Activated naive CD4-positive, alpha-beta T cell treated with anti-CD3 and anti-CD28 coated beads for 36 hours (primary cell): ENCODE measurements at regions not wholly inside any gene's neighbourhood (a gene's known extent, or its start where the extent isn't known, plus 50 kb on each side); places are given as distances from the start of the nearest gene placed in this dataset.

Source experiments
- CTCF ChIA-PET: fragments of 350-600 bp; sonication (Branson Sonifier 250); formaldehyde crosslinking; loops from one replicate; lab custom pipeline; 2021; ENCODE audit warnings: antibody characterized with exemption; lab: Charles Lee
- DNase-seq: peaks from one replicate; pipeline ENCODE4 v3.0.0-alpha.2; 2020
- H3K27ac Mint-ChIP-seq: one replicate; pipeline ENCODE4 v1.8.0; 2021; ENCODE audit warnings: mild to moderate bottlenecking, mixed read lengths
- H3K27me3 Mint-ChIP-seq: one replicate; pipeline ENCODE4 v1.8.0; 2021; ENCODE audit warnings: low read depth, mixed read lengths
- H3K36me3 Mint-ChIP-seq: one replicate; pipeline ENCODE4 v1.8.0; 2021; ENCODE audit warnings: low read depth, mixed read lengths
- H3K4me1 Mint-ChIP-seq: one replicate; pipeline ENCODE4 v1.8.0; 2021; ENCODE audit warnings: low read depth, mixed read lengths
- H3K4me3 Mint-ChIP-seq: one replicate; pipeline ENCODE4 v1.8.0; 2021; ENCODE audit warnings: mild to moderate bottlenecking, moderate library complexity, mixed read lengths
- H3K9me3 Mint-ChIP-seq: one replicate; pipeline ENCODE4 v1.8.0; 2021; ENCODE audit warnings: mixed read lengths
- intact Hi-C: fragments of 100-400 bp; cut with micrococcal nuclease; formaldehyde crosslinking; loops from one replicate; pipeline ENCODE4 v1.15.1; 2023

DNA sequence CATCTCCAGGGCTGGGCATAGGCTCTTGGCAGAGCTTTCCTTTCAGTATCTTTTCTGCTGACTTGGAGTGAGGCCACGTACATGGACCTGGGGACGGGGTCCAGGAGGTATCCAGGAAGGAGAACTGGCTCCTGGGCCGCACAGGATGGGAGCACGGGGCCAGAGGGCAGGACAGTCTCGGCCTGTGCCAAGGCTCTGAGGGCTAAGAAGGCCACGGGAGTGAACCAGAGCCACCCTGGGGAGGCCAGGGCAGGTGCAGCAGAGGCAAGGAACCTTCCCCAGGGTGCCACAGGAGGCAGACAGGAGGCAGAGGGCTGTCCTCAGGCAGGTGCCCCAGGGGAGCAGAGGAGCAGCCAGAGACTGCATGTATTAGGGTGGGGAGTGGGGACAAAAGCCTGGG is 50.3 kb downstream of the PLXNA1 start:
- no peaks in the 10 kb centered on the region for H3K4me1 Mint-ChIP-seq
- H3K4me3 Mint-ChIP-seq, result no peak overlapping the region
- H3K27ac Mint-ChIP-seq, result no peak overlapping the region
- H3K36me3 Mint-ChIP-seq, result peaks cover 1% of the 10 kb centered on the region
- no peak for DNase-seq
- no peaks in the 10 kb centered on the region for H3K27me3 Mint-ChIP-seq
- intact Hi-C loops, result no loop called here
- CTCF ChIA-PET, result no interaction called here
- H3K9me3 Mint-ChIP-seq, result no peaks in the 10 kb centered on the region

DNA sequence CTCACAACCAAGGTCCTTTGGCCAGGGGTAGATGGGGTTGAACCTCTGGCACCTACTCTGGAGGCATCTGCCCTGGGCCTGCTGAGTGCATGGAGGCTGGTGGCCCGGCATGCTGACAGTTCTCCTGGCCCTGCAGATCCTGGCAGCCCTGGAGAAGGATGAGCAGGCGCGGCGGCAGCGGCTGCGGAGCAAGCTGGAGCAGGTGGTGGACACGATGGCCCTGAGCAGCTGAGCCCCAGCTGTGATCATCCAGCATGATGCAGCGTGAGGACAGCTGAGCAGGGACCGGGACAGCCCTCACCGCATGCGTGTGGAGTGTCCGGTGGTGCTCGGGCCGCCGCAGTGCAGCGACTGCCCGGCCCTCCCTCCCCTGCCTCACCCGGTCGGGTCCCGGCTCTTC is 50.9 kb downstream of the PLXNA1 start:
- no peaks in the 10 kb centered on the region for H3K4me1 Mint-ChIP-seq
- no peaks in the 10 kb centered on the region for H3K9me3 Mint-ChIP-seq
- CTCF ChIA-PET, result no interaction called here
- H3K36me3 Mint-ChIP-seq, result peaks cover 1% of the 10 kb centered on the region
- no peak for DNase-seq
- H3K27me3 Mint-ChIP-seq, result no peaks in the 10 kb centered on the region
- intact Hi-C loops, result no loop called here
- no peak overlapping the region for H3K27ac Mint-ChIP-seq
- H3K4me3 Mint-ChIP-seq, result no peak overlapping the region

DNA sequence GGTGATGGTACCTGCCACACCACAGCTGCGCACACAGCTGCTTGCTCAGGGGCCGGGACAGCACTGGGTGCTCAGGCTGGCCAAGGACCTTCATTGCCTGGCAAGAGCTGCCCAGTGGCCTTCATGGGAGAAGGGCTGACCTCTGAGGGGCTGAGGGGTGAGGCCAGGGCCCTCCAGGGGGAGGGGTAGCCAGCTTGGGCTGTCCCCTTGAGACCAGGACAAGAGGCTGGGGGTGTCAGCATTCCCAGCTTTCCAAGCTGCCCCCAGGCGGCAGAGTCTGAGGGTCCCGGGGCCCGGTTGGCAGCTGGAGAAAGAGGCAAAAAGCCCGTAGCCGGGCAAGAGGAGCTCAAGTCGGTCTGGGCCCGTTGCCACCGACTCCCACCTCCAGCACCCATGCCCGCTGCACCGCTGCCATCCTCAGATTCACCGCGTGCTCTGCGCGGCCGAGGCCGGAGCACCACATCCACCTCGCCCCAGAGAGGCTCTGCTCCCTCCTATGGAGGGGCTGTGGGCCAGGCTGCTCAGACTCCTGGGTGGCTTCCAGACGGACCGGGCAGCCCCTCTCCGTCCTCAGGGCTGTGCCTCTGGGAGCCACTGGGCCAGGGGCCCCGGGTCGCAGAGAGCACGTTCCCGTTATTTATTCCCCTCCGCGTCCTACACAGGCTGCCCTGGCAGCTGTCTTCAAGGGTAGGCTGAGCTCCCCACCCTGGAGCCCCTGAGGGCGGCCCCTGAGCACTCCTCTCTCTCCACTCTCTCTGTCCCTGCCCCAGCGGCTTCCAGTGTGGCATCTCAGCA is 51.5 kb downstream of the PLXNA1 start:
- CTCF ChIA-PET, result interaction anchor here (0.6 kb wide), 1 partner anchor 283 kb away, joined by 3 read pairs; no protein-coding TSS in a partner anchor
- Mint-ChIP-seq H3K27ac (no peak overlapping the region), H3K4me3 (no peak overlapping the region), H3K27me3 (no peaks in the 10 kb centered on the region), H3K9me3 (no peaks in the 10 kb centered on the region), H3K36me3 (peaks cover 1% of the 10 kb centered on the region), H3K4me1 (no peaks in the 10 kb centered on the region)
- intact Hi-C loops, result no loop called here
- DNase-seq, result no peak

GRCh38 chr3:127034990-127035652 is 52.2 kb downstream of the PLXNA1 start:
- Mint-ChIP-seq H3K4me1 (no peaks in the 10 kb centered on the region), H3K4me3 (no peak overlapping the region), H3K27ac (no peak overlapping the region), H3K9me3 (no peaks in the 10 kb centered on the region), H3K36me3 (peaks cover 1% of the 10 kb centered on the region), H3K27me3 (no peaks in the 10 kb centered on the region)
- intact Hi-C loops, result no loop called here
- DNase-seq, result no peak
- CTCF ChIA-PET, result no interaction called here

DNA sequence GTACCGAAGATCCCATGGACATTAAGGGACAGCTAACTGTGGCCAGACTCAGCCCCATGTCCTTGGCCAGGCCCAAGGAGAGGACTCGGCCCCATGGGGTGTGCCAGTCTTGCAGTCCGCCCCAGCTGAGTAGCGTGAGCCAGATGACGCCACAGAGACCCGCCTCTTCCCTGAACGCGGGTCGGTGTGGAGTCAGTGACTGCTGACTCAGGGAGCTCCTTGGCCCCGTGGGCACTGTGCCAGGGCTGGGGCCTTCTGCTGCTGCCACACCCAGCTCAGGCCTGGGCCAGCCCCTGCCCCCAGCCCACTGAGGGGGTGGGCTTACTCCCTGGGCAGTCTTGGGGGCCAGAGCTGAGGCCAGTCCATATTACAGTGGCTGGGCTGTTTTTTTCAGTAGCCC is 52.8 kb downstream of the PLXNA1 start:
- CTCF ChIA-PET, result no interaction called here
- no peak for DNase-seq
- no peak overlapping the region for H3K4me3 Mint-ChIP-seq
- H3K27ac Mint-ChIP-seq, result no peak overlapping the region
- no peaks in the 10 kb centered on the region for H3K9me3 Mint-ChIP-seq
- peaks cover 1% of the 10 kb centered on the region for H3K36me3 Mint-ChIP-seq
- intact Hi-C loops, result no loop called here
- H3K27me3 Mint-ChIP-seq, result no peaks in the 10 kb centered on the region
- H3K4me1 Mint-ChIP-seq, result no peaks in the 10 kb centered on the region

GRCh38 chr3:127036209-127037020 is 53.5 kb downstream of the PLXNA1 start:
- Mint-ChIP-seq H3K4me3 (no peak overlapping the region), H3K27me3 (no peaks in the 10 kb centered on the region), H3K9me3 (no peaks in the 10 kb centered on the region), H3K4me1 (no peaks in the 10 kb centered on the region), H3K27ac (no peak overlapping the region), H3K36me3 (peaks cover 1% of the 10 kb centered on the region)
- CTCF ChIA-PET, result no interaction called here
- intact Hi-C loops, result no loop called here
- no peak for DNase-seq

GRCh38 chr3:127037021-127037400 is 54.1 kb downstream of the PLXNA1 start:
- intact Hi-C loops, result no loop called here
- Mint-ChIP-seq H3K27ac (no peak overlapping the region), H3K4me3 (no peak overlapping the region), H3K36me3 (peaks cover 1% of the 10 kb centered on the region), H3K27me3 (no peaks in the 10 kb centered on the region), H3K4me1 (no peaks in the 10 kb centered on the region), H3K9me3 (no peaks in the 10 kb centered on the region)
- no peak for DNase-seq
- CTCF ChIA-PET, result no interaction called here

DNA sequence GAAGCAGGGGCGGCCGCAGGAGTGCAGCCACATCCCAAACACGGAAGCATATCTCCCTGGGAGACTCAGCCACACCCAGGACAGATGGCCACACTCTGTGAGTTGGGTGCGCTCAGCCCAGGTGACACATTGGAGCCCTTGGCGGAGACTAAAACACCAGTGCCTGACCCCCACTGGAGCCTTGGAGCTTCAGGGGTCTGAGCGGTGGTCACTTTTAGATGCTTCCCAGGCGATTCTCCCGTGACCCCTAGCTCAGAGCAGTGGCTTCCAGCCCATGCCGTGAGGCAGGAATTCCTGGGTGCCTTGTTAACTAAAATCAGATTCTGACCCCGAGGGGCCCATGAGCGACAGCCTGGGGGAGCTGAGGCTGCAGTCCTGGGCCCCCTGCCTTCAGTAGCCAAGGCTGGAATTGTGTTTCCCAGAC is 54.5 kb downstream of the PLXNA1 start:
- no peaks in the 10 kb centered on the region for H3K9me3 Mint-ChIP-seq
- H3K4me1 Mint-ChIP-seq, result no peaks in the 10 kb centered on the region
- no peak overlapping the region for H3K27ac Mint-ChIP-seq
- H3K27me3 Mint-ChIP-seq, result no peaks in the 10 kb centered on the region
- no peak overlapping the region for H3K4me3 Mint-ChIP-seq
- DNase-seq, result no peak
- CTCF ChIA-PET, result no interaction called here
- H3K36me3 Mint-ChIP-seq, result peaks cover 1% of the 10 kb centered on the region
- intact Hi-C loops, result no loop called here

GRCh38 chr3:127037971-127038446 is 55.1 kb downstream of the PLXNA1 start:
- intact Hi-C loops, result no loop called here
- H3K4me3 Mint-ChIP-seq, result no peak overlapping the region
- CTCF ChIA-PET, result no interaction called here

GRCh38 chr3:127038466-127038865 is 55.6 kb downstream of the PLXNA1 start:
- H3K9me3 Mint-ChIP-seq, result no peaks in the 10 kb centered on the region
- H3K36me3 Mint-ChIP-seq, result peaks cover 1% of the 10 kb centered on the region
- H3K27ac Mint-ChIP-seq, result no peak overlapping the region
- no peak overlapping the region for H3K4me3 Mint-ChIP-seq
- DNase-seq, result no peak
- no peaks in the 10 kb centered on the region for H3K4me1 Mint-ChIP-seq
- no peaks in the 10 kb centered on the region for H3K27me3 Mint-ChIP-seq
- intact Hi-C loops, result no loop called here
- CTCF ChIA-PET, result no interaction called here

More at GRCh38 chr3:127037971-127038446, 55.1 kb downstream of the PLXNA1 start:
- H3K9me3 Mint-ChIP-seq, result no peaks in the 10 kb centered on the region
- no peaks in the 10 kb centered on the region for H3K4me1 Mint-ChIP-seq
- no peaks in the 10 kb centered on the region for H3K27me3 Mint-ChIP-seq
- peaks cover 1% of the 10 kb centered on the region for H3K36me3 Mint-ChIP-seq
- no peak for DNase-seq
- no peak overlapping the region for H3K27ac Mint-ChIP-seq

DNA sequence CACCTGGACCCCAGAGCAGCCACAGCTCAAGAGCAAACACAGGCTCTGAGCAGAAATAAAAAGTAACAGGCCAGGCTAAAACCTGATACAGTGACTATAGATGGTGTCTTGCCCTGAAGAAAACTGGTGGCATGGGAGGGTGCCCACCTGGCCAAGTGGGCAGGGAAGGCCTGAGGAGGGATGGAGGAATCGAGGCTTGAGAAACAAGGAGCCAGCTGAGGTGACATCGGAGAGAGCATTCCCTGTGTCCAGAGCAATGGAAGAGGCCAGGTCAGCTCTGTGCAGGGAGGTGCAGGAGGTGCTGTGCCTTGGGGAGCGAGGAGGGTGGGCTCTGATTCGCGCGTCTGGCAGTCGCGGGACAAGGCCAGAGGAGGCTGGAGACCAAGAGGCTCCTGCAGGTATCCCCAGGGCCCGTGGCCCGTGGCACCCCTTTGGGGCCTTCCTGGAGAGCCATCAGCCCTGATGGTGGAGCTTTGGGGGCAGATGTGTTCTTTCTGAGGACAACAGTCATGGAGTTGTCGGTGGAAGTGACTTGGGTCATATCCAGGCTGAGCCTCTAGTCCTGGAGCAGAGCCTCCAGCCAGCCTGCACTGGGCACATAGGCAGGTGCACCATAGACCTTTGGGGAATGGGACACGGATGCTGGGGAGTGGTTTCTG is 56.1 kb downstream of the PLXNA1 start:
- intact Hi-C loops, result no loop called here
- CTCF ChIA-PET, result no interaction called here
- Mint-ChIP-seq H3K4me3 (no peak overlapping the region), H3K27me3 (no peaks in the 10 kb centered on the region), H3K27ac (no peak overlapping the region), H3K9me3 (no peaks in the 10 kb centered on the region), H3K4me1 (no peaks in the 10 kb centered on the region), H3K36me3 (peaks cover 1% of the 10 kb centered on the region)
- DNase-seq, result no peak

GRCh38 chr3:127039719-127040118 is 56.8 kb downstream of the PLXNA1 start:
- H3K27me3 Mint-ChIP-seq, result no peaks in the 10 kb centered on the region
- no peak overlapping the region for H3K4me3 Mint-ChIP-seq
- CTCF ChIA-PET, result no interaction called here
- no peak overlapping the region for H3K27ac Mint-ChIP-seq
- no peak for DNase-seq
- no peaks in the 10 kb centered on the region for H3K4me1 Mint-ChIP-seq
- intact Hi-C loops, result no loop called here
- peaks cover 1% of the 10 kb centered on the region for H3K36me3 Mint-ChIP-seq
- H3K9me3 Mint-ChIP-seq, result no peaks in the 10 kb centered on the region
